Hematopoietic multipotent progenitor cell (in vitro differentiated cells): ENCODE measurements at regions not wholly inside any gene's neighbourhood (a gene's known extent, or its start where the extent isn't known, plus 50 kb on each side); places are given as distances from the start of the nearest gene placed in this dataset.

ENCODE experiments used
- DNase-seq, 3 donors: peaks; one replicate each; pipeline ENCODE4 v3.0.0-alpha.2; 2011 to 2015; ENCODE audit warnings: low read depth in 2 of 3, low spot score in 2 of 3

GRCh38 chr4:7128234-7128633 lies 60.4 kb upstream of the GRPEL1 start:
- DNase-seq: no peak

GRCh38 chr4:7127576-7127975 lies 59.7 kb upstream of the GRPEL1 start:
- DNase-seq: no peak

GRCh38 chr4:7126981-7127380 lies 59.1 kb upstream of the GRPEL1 start:
- no peak for DNase-seq

- no peak for DNase-seq
Measured at GRCh38 chr4:7124689-7125442, 57.0 kb upstream of the GRPEL1 start.

GRCh38 chr4:7121866-7122653 lies 54.2 kb upstream of the GRPEL1 start:
- DNase-seq: no peak

- no peak for DNase-seq
Measured at GRCh38 chr4:7121174-7121573, 53.3 kb upstream of the GRPEL1 start.

GRCh38 chr4:7120341-7120740 lies 52.5 kb upstream of the GRPEL1 start:
- DNase-seq: peak in 2 of 3 donors; percentile 17 to 23

GRCh38 chr4:7118013-7118832 lies 50.4 kb upstream of the GRPEL1 start:
- no peak for DNase-seq
